ENCODE measurements at regions not wholly inside any gene's neighbourhood (a gene's known extent, or its start where the extent isn't known, plus 50 kb on each side); places are given as distances from the start of the nearest gene placed in this dataset.

- DNase-seq = no peak
Observed at GRCh38 chr16:9523994-9524393, 432.6 kb downstream of the HAPSTR1 start.

DNA sequence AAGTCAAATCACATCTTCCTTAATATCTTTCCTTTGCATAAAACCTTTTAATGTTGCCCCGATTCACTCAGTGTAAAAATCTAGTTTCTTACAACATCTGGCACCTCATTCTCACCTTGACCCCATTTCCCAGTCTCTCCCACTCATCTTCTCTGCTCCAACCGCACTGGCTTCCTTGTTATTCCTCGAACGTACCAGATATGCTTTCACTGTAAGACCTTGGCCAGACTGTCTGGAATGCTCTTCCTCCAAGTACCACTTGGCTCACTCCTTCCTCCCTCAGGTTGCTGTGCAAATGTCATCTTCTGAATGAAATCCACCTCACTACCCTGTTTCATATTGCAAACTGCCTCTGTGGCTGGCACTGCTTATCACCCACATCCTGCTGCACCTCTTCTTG is 433.6 kb downstream of the HAPSTR1 start:
- no peak for DNase-seq

GRCh38 chr16:9526791-9527190 is 435.3 kb downstream of the HAPSTR1 start:
- no peak for DNase-seq

DNA sequence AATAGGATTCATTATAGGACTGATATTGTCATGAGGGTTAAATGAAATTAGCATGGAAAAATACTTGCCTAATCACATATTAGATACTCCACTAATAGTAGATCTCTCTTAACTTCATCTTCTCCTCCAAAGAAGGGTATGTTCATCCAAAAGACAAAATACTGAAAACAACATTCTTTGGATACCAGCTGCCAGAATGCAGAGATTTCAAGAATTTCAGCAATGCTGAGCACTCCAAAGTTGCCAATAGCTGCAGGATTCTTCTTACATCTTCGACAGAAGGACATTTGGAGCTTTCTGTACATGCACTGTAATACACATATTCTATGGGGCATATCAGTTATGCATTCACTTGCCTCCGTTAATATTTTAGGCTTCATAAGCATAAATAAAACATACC is 436.5 kb downstream of the HAPSTR1 start:
- no peak for DNase-seq

- DNase-seq = no peak
Observed at GRCh38 chr16:9528511-9529079, 437.2 kb downstream of the HAPSTR1 start.

- no peak for DNase-seq
Observed at GRCh38 chr16:9533042-9533441, 441.6 kb downstream of the HAPSTR1 start.

GRCh38 chr16:9534759-9535158 is 443.3 kb downstream of the HAPSTR1 start:
- DNase-seq = no peak

DNA sequence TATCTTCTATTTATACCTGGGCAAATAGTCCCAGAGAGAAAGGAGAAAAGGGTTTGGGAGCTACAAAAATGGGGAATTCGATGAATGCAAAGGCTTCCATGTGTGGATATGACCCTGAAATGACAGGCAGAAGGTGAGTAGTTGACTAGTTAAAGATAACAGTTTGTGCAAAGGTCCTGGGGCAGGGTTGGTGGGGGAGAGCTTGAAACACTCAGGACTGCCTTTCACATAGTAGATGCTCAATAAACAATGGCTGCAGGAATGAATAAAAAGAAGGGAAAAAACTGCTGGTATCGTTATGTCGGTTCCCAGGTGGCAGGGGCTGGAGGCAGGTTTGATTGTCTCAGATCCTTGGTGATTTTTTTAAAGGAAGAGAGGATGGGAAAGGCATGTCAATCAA is 445.5 kb downstream of the HAPSTR1 start:
- DNase-seq = no peak

- no peak for DNase-seq
Observed at GRCh38 chr16:9539346-9539745, 447.9 kb downstream of the HAPSTR1 start.

- DNase-seq = no peak
Observed at GRCh38 chr16:9541723-9542122, 450.3 kb downstream of the HAPSTR1 start.

- no peak for DNase-seq
Observed at GRCh38 chr16:9542165-9542755, 450.8 kb downstream of the HAPSTR1 start.

DNA sequence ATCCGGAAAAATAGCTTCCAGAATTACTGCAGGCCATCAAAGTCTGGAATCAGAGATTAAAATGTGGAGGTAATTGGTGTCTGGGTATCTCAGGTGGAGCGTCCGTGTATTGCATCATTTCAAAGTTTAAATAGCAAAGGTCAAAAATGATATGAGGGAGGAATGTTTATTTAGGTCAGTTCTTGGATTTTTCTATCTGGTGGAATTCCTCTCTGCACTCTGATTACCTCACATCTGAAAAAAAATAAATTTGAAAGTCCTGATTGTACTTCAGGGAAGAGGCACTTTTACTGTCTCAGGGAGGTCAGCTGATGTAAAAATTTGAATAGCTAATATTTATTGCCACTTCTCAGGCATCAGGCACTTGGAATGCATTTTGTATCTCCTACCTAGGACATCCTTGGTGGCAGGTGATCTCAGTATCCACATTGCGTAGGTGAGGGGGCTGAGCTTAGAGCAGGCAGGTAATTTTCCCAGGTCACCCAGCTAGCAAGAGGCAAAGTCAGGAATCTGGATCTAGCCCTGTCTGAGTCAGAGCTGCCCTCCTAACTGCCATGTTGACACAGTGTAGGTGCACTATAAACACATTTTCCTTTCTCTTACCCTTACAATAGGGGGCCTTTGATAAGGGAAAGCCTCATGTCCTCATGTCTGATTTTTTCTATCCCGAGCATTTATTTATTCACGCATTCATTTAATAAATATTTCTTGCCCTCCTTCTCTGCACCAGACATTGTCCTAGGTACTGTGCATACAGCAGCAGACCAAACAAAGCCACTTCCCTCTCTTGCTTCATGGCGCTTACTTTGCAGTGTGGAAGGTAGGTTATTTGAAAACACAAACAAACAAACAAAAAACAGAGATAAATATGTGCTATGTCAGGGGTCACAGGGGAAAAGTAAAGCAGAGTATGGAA is 454.3 kb downstream of the HAPSTR1 start:
- no peak for DNase-seq

DNA sequence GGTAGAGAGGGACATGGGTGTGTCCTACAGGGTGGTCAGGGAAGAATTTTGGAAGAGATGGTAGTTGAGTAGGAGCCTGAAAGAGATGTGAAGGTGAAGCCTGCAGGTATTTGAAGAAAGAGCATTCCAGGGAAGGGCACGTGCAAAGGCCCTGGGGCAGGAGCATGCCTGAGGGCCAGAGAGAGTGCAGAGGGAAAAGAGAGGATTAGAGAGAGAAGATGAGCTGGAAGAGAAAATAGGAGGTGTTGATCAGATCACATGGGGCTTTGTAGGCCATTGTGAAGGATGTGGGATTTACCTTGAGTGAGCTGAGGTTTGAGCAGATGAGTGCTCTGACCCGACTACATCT is 455.0 kb downstream of the HAPSTR1 start:
- no peak for DNase-seq

GRCh38 chr16:9549487-9549886 is 458.0 kb downstream of the HAPSTR1 start:
- DNase-seq = no peak

GRCh38 chr16:9555051-9555450 is 463.6 kb downstream of the HAPSTR1 start:
- DNase-seq = no peak

GRCh38 chr16:9556949-9557665 is 465.7 kb downstream of the HAPSTR1 start:
- DNase-seq = no peak

GRCh38 chr16:9557713-9558112 is 466.3 kb downstream of the HAPSTR1 start:
- no peak for DNase-seq

DNA sequence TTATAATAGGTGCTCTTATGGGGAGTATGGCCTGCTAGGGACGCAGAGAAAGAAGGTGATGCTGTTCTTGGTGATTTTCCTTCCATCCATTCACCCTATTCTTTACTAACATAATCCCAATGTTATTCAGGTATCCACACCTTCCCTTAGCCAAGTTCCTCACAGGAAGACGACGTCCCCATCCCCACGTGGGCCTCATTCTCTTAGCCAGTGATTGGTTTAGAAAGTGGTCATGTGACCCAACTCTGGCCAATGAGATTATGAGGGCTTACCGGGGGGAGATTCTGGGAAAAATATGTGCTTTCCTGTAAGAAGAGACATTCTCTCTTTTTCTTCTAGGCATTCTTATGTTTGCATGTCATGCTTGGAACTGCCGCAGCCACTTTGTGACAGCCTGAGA is 474.7 kb downstream of the HAPSTR1 start:
- no peak for DNase-seq

- no peak for DNase-seq
Observed at GRCh38 chr16:9567666-9568065, 476.2 kb downstream of the HAPSTR1 start.

- DNase-seq = no peak
Observed at GRCh38 chr16:9568261-9568660, 476.8 kb downstream of the HAPSTR1 start.

GRCh38 chr16:9570521-9570920 is 479.1 kb downstream of the HAPSTR1 start:
- DNase-seq = no peak

DNA sequence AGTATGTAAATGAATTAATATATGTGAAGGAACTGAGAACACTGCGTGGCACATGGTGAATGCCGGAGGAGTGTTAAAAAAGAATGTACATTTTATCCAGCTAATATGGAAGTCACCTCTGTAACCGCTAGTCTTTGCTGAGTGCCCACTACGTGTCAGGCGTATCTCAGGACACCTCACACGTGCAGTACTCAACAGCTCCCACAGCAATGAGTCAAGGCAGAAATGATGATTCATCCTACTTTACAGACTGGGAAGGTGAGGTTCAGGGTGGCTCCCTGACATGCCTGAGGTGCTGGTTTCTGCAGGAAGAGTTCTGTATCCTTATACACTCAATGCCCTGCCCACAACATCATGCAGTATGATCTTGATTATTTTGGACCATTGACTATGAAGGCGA is 487.0 kb downstream of the HAPSTR1 start:
- no peak for DNase-seq

DNA sequence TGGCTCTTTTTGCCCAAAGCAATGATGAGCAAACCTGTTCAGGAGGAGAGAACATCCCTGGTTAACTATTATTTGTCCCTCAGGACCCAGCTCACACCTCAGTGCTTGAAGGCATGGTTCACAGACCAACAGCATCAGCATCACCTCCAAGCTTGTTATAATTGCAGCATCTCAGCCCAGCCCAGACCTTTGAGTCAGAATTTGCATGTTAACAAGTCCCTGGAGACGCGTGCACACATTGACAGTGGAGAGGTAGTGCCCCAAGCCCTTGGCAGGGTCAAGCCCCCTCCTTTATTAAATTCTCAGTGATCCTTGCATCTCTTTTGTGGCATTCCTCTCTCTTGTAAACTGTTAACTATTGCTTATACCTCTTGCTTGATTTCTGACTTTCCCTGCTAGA is 488.6 kb downstream of the HAPSTR1 start:
- no peak for DNase-seq

Data from renal pelvis (tissue), 1 donor.